HG03432 (cell line): ENCODE measurements at regions not wholly inside any gene's neighbourhood (a gene's known extent, or its start where the extent isn't known, plus 50 kb on each side); places are given as distances from the start of the nearest gene placed in this dataset.

Experiments
- ATAC-seq: cut with Tn5 transposase; IDR thresholded peaks from one replicate; pipeline ENCODE4 v1.9.1; 2021; ENCODE audit warnings: mild to moderate bottlenecking, moderate library complexity; ENCODE audit not compliant: unreplicated experiment

- no peak for ATAC-seq
Measured at GRCh38 chr15:96075895-96076294, 254.6 kb upstream of the NR2F2 start.

GRCh38 chr15:96076350-96076749, 254.2 kb upstream of the NR2F2 start:
- ATAC-seq: no peak

- no peak for ATAC-seq
Measured at GRCh38 chr15:96079041-96079440, 251.5 kb upstream of the NR2F2 start.

- no peak for ATAC-seq
Measured at GRCh38 chr15:96079882-96080281, 250.6 kb upstream of the NR2F2 start.

- no peak for ATAC-seq
Measured at GRCh38 chr15:96086164-96086563, 244.3 kb upstream of the NR2F2 start.

GRCh38 chr15:96087180-96087884, 243.2 kb upstream of the NR2F2 start:
- peak; percentile 44 for ATAC-seq

GRCh38 chr15:96088650-96089049, 241.8 kb upstream of the NR2F2 start:
- no peak for ATAC-seq

GRCh38 chr15:96089405-96090058, 241.0 kb upstream of the NR2F2 start:
- ATAC-seq: no peak

GRCh38 chr15:96092186-96092585, 238.3 kb upstream of the NR2F2 start:
- no peak for ATAC-seq

GRCh38 chr15:96093063-96093462, 237.4 kb upstream of the NR2F2 start:
- no peak for ATAC-seq

- ATAC-seq: no peak
Measured at GRCh38 chr15:96097661-96098060, 232.8 kb upstream of the NR2F2 start.

GRCh38 chr15:96102631-96103030, 227.9 kb upstream of the NR2F2 start:
- ATAC-seq: no peak

- ATAC-seq: no peak
Measured at GRCh38 chr15:96106181-96106580, 224.3 kb upstream of the NR2F2 start.

- ATAC-seq: no peak
Measured at GRCh38 chr15:96106628-96107027, 223.9 kb upstream of the NR2F2 start.

- ATAC-seq: no peak
Measured at GRCh38 chr15:96107916-96108315, 222.6 kb upstream of the NR2F2 start.

- ATAC-seq: no peak
Measured at GRCh38 chr15:96108405-96108804, 222.1 kb upstream of the NR2F2 start.

GRCh38 chr15:96109820-96110219, 220.7 kb upstream of the NR2F2 start:
- ATAC-seq: no peak

- no peak for ATAC-seq
Measured at GRCh38 chr15:96112018-96112417, 218.5 kb upstream of the NR2F2 start.

GRCh38 chr15:96115642-96116041, 214.9 kb upstream of the NR2F2 start:
- ATAC-seq: peak; percentile 78

- no peak for ATAC-seq
Measured at GRCh38 chr15:96117270-96117669, 213.2 kb upstream of the NR2F2 start.

GRCh38 chr15:96119734-96120133, 210.8 kb upstream of the NR2F2 start:
- no peak for ATAC-seq

- ATAC-seq: no peak
Measured at GRCh38 chr15:96121086-96121920, 209.2 kb upstream of the NR2F2 start.
